HG03354 (cell line): ENCODE measurements at regions not wholly inside any gene's neighbourhood (a gene's known extent, or its start where the extent isn't known, plus 50 kb on each side); places are given as distances from the start of the nearest gene placed in this dataset.

Experiments used
- ATAC-seq: cut with Tn5 transposase; IDR thresholded peaks from one replicate; pipeline ENCODE4 v1.9.1; 2021; ENCODE audit warnings: mild to moderate bottlenecking; ENCODE audit not compliant: unreplicated experiment, poor library complexity, severe bottlenecking

GRCh38 chr2:60299179-60299578 lies 254.3 kb downstream of the BCL11A start:
- no peak for ATAC-seq

- ATAC-seq, result no peak
Observed at GRCh38 chr2:60298006-60298696, 255.3 kb downstream of the BCL11A start.

GRCh38 chr2:60297296-60298005 lies 256.0 kb downstream of the BCL11A start:
- ATAC-seq, result peak; percentile 69

GRCh38 chr2:60296219-60296955 lies 257.1 kb downstream of the BCL11A start:
- no peak for ATAC-seq

DNA sequence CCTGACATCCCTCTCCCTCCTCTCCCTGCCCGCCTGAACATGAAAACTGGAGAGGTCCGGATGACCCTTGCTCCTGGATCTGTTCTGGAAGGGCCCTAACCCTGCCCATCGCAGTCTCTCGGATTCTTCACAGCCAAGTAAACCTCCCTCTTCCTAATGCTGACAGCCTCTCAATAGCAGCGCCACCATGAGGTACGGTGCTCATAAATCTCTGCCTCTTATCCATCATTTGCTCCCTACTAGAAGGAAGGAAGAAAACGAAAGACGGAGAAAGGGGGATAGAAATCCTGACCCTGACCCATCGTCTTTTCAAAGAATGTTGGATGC lies 257.9 kb downstream of the BCL11A start:
- ATAC-seq, result no peak

DNA sequence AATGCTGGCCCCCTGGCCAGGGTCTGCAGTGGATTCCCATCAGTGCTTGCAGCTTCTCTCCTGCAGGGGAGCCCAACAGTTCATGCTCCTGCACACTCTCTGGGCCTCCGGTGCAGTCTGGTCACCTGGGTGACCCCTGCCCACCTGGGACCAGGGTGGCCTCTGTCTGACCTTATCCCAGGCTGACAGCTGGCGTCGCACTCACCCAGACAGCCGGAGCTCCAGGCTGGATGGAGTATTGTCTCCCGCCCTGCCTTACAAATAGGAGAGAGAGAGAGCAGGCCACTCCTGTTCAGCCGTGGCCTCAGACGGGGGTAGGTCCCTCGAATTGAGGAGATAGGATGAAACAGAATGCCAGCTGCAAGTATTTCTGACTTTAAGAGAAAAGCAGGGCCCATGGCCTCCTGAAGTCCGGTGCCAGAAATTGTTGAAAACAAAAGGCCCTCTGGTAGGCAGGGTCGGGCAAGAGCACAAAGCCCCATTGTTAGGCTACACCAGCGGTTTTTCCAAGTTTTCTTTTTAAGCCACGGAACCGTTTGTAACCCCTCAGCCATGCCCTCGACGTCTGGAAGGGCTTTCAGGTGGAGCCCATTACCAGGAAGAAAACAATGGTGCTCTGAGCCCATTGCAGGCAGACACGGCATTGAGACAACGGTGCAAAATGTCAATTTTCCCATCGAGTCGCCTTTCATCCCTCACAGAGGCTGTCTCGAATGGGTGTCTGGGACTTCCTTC lies 258.4 kb downstream of the BCL11A start:
- no peak for ATAC-seq

GRCh38 chr2:60292242-60292641 lies 261.2 kb downstream of the BCL11A start:
- no peak for ATAC-seq

GRCh38 chr2:60290509-60290908 lies 262.9 kb downstream of the BCL11A start:
- no peak for ATAC-seq

- ATAC-seq, result no peak
Observed at GRCh38 chr2:60285626-60286316, 267.7 kb downstream of the BCL11A start.

DNA sequence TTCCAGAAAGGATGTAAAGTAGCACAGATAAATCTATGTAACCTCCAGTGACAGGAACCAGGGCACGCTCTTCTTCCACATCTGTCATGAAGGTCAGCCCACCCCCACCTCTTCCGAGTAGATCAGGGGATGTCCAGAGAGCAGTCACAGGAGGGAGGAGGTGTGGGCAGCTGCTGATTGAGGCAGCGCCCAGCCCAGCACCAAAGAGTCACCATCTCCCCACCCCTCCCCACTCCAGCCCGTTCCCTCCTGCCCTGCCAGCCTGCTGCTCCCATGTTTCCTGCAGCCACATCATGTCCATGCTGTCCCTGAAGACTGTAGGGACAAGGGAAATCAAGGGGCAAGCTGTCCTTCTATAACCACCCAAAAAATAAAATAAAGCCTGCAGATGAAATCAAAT lies 269.8 kb downstream of the BCL11A start:
- no peak for ATAC-seq

DNA sequence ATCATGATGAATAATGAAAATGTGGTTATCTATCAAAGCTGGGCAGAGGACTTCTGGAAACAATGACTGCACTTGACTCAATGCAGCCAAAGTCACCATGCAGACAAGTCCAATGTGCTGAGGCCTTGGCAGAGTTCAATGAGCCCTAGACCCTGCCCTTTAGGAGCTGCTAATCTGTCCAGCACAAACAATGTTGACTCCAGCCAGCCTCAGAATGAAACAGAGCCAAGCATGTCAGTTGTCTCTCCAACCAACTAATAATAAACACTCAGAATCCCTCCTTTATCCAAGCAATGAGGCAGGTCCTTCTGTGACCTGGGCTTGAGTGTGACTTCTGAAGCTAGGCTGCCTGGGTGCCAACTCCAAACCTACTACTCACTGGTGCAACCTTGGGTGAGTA lies 270.6 kb downstream of the BCL11A start:
- no peak for ATAC-seq

DNA sequence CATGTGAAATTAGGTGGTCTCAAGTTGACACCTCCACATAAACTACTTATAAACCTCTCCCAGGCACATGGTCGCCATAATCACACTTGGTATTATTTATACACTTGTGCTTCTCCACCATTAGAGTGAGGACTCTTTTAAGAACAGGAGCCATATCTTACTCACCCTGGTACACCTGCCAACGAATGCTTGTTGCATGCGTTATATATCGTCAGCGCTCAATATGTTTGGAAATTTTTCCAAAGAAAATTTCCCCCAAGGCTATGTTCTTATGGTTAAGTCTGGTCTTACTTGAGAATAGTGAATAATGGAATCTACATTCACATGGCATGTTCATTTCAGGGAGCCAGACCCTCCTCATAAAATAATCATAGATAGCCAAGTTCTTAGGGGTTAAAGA lies 271.7 kb downstream of the BCL11A start:
- no peak for ATAC-seq

DNA sequence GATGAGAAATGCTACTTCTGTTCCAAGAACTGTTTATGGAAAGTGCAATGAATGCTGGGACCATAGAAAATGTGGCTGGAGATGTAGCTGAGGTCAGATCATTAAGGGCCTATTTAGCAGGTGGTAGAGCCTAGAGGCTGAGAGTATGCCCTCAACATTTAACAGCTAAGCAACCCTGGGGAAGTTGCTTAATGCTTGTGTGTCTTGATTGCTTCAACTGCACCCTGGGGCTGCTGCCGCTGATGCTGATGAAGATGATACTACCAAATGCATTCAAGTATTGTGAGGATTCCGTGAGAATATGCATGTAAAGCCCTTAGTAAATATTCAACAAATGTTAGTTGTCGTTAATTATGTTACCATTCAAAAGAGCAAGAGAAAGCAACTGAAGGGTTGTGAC lies 273.2 kb downstream of the BCL11A start:
- no peak for ATAC-seq

- ATAC-seq, result no peak
Observed at GRCh38 chr2:60278906-60279305, 274.5 kb downstream of the BCL11A start.

- no peak for ATAC-seq
Observed at GRCh38 chr2:60275958-60276357, 277.5 kb downstream of the BCL11A start.

DNA sequence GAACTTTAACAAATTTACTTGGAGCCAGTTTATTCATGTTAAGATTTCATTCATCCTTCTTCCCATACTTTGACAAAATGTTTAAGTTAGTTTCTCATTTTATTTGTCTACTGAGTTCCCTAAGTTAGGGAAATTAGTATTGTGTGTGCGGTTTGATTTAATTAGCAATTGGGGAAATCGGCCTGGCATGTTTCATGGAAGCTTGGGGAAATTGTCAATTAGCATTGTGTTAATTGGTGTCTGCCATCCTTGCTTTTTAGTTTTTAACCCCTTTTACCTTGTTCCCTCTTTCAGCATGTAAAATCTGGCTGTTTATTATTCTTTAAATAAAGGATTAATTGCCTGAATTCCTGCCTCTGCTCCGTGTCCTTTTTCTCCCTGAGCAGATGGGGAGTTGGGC lies 279.6 kb downstream of the BCL11A start:
- ATAC-seq, result no peak

DNA sequence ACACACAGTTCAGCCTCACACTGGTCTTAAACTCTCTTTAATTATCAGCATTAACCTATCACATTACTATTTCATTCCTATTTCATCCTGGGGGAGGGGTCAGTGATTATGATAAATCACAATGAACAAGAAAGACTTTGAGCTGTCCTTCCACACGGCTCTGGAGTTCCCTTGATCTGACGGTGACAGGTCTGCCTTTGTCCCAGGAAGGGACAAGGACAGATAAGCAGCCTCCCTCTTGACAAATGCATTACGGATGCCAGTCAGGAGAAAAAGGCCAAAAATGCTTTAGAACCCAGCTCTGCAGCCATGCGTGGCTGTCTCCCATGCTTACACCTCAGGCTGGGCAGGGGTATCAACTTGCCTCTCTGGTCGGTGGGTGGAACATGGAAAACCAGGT lies 281.7 kb downstream of the BCL11A start:
- no peak for ATAC-seq

GRCh38 chr2:60271131-60271530 lies 282.3 kb downstream of the BCL11A start:
- ATAC-seq, result no peak

GRCh38 chr2:60268661-60269060 lies 284.8 kb downstream of the BCL11A start:
- ATAC-seq, result no peak

- no peak for ATAC-seq
Observed at GRCh38 chr2:60268032-60268431, 285.4 kb downstream of the BCL11A start.
